CD4-positive, alpha-beta T cell (primary cell): ENCODE measurements at regions not wholly inside any gene's neighbourhood (a gene's known extent, or its start where the extent isn't known, plus 50 kb on each side); places are given as distances from the start of the nearest gene placed in this dataset.

Source experiments
- ATAC-seq: fragments of 200-7000 bp; cut with Tn5 transposase; one replicate; pipeline ENCODE4 v1.10.0; 2022; ENCODE audit warnings: mild to moderate bottlenecking; ENCODE audit not compliant: poor library complexity
- CTCF ChIA-PET: fragments of 350-600 bp; sonication (Branson Sonifier 250); formaldehyde crosslinking; loops from one replicate; lab custom pipeline; 2021; ENCODE audit warnings: antibody characterized with exemption, inconsistent platforms; lab: Charles Lee
- POLR2A ChIA-PET: fragments of 350-600 bp; sonication (Branson Sonifier 250); formaldehyde crosslinking; loops from one replicate; lab custom pipeline; 2021; ENCODE audit warnings: antibody characterized with exemption, inconsistent platforms; lab: Charles Lee
- DNase-seq, 14 experiments: peaks; one replicate each; pipeline ENCODE4 v3.0.0-alpha.2; 2013 to 2020; ENCODE audit warnings: mixed read lengths in 2 of 14
- H3K27ac ChIP-seq, 2 donors: one replicate each; pipeline versions ENCODE4 v1.5.1 to v1.7.0; 2013; ENCODE audit warnings: low read length in 2 of 2, low read depth in 1 of 2, mild to moderate bottlenecking in 1 of 2
- H3K27me3 ChIP-seq, 2 experiments: 1 replicate in 1 of 2; 2 replicates in 1 of 2; pipeline versions ENCODE4 v1.6.1 to v1.7.0; 2013; ENCODE audit warnings: low read length in 2 of 2, control low read depth in 1 of 2, mild to moderate bottlenecking in 1 of 2, moderate library complexity in 1 of 2; ENCODE audit not compliant: insufficient read depth in 2 of 2, control insufficient read depth in 1 of 2
- H3K36me3 ChIP-seq: one replicate; pipeline ENCODE4 v1.6.1; 2013; ENCODE audit warnings: low read length, control low read depth; ENCODE audit not compliant: insufficient read depth
- H3K4me1 ChIP-seq: one replicate; pipeline ENCODE4 v1.6.1; 2013; ENCODE audit warnings: low read length, control low read depth; ENCODE audit not compliant: insufficient read depth
- H3K4me3 ChIP-seq: one replicate; pipeline ENCODE4 v1.5.1; 2013; ENCODE audit warnings: mild to moderate bottlenecking, low read length, moderate library complexity
- H3K9me3 ChIP-seq, 2 experiments: 1 replicate in 1 of 2; 2 replicates in 1 of 2; pipeline versions ENCODE4 v1.6.1 to v1.7.0; 2013; ENCODE audit warnings: low read length in 2 of 2, mild to moderate bottlenecking in 2 of 2, control low read depth in 1 of 2, moderate library complexity in 1 of 2; ENCODE audit not compliant: control insufficient read depth in 1 of 2, insufficient read depth in 1 of 2
- H3K27ac Mint-ChIP-seq: one replicate; pipeline ENCODE4 v1.8.0; 2020; ENCODE audit warnings: mixed read lengths
- H3K27me3 Mint-ChIP-seq: one replicate; pipeline ENCODE4 v1.8.0; 2021; ENCODE audit warnings: mixed read lengths
- H3K36me3 Mint-ChIP-seq: one replicate; pipeline ENCODE4 v1.8.0; 2021; ENCODE audit warnings: low read depth, mixed read lengths
- H3K4me1 Mint-ChIP-seq: one replicate; pipeline ENCODE4 v1.8.0; 2021; ENCODE audit warnings: low read depth, mixed read lengths
- H3K4me3 Mint-ChIP-seq: one replicate; pipeline ENCODE4 v1.8.0; 2020; ENCODE audit warnings: mild to moderate bottlenecking, mixed read lengths
- H3K9me3 Mint-ChIP-seq: one replicate; pipeline ENCODE4 v1.8.0; 2020; ENCODE audit warnings: mixed read lengths
- intact Hi-C, 2 experiments: fragments of 100-400 bp; cut with DNase I in 1 of 2; cut with micrococcal nuclease in 1 of 2; formaldehyde crosslinking; loops; one replicate each; pipeline versions ENCODE4 v1.15.1 to v1.9.0; 2023 to 2025; cut with DNase I, micrococcal nuclease
- TF ChIP-seq, protein P1 (sequence below): fragments of 200-600 bp; IDR thresholded peaks from one replicate; pipeline ENCODE4 v1.8.0; 2022; ENCODE audit warnings: antibody characterized with exemption, mild to moderate bottlenecking

DNA sequence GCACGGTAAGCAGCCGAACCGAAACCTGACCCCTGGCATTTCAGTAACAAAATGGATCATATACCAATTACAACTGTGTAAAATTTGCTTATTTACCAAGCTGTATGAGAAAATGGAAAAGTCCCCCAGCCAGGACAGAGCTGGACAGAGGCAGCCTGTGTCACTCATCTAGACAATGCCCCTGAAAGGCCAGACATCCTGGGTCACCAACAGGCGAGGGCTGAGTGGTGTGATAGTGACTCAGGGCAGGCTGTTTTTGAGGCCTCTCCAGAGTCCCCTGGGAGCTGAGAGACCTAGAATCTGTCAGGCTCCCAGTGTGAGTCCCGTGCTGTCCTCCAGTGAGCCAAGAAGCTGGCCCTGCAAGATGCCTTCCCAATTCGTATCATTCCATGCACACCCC lies 680.4 kb downstream of the TBC1D22A start:
- Mint-ChIP-seq H3K9me3 (peaks cover 3% of the 10 kb centered on the region), H3K27me3 (peaks cover 9% of the 10 kb centered on the region), H3K27ac (no peak overlapping the region), H3K4me1 (no peaks in the 10 kb centered on the region), H3K4me3 (no peak overlapping the region), H3K36me3 (no peaks in the 10 kb centered on the region)
- no peak overlapping the region for H3K4me3 ChIP-seq
- no peaks in the 10 kb centered on the region for H3K36me3 ChIP-seq
- peaks cover 0 to 2% of the 10 kb centered on the region in 2 experiments for H3K27me3 ChIP-seq
- peaks cover 6 to 56% of the 10 kb centered on the region in 2 experiments for H3K9me3 ChIP-seq
- TF ChIP-seq, protein P1, sequence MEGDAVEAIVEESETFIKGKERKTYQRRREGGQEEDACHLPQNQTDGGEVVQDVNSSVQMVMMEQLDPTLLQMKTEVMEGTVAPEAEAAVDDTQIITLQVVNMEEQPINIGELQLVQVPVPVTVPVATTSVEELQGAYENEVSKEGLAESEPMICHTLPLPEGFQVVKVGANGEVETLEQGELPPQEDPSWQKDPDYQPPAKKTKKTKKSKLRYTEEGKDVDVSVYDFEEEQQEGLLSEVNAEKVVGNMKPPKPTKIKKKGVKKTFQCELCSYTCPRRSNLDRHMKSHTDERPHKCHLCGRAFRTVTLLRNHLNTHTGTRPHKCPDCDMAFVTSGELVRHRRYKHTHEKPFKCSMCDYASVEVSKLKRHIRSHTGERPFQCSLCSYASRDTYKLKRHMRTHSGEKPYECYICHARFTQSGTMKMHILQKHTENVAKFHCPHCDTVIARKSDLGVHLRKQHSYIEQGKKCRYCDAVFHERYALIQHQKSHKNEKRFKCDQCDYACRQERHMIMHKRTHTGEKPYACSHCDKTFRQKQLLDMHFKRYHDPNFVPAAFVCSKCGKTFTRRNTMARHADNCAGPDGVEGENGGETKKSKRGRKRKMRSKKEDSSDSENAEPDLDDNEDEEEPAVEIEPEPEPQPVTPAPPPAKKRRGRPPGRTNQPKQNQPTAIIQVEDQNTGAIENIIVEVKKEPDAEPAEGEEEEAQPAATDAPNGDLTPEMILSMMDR: no peak
- no peak overlapping the region for H3K27ac ChIP-seq
- no peaks in the 10 kb centered on the region for H3K4me1 ChIP-seq
- ChIA-PET POLR2A (no interaction called here), CTCF (no interaction called here)
- intact Hi-C loops: no loop called here
- DNase-seq: no peak
- ATAC-seq: no peak

DNA sequence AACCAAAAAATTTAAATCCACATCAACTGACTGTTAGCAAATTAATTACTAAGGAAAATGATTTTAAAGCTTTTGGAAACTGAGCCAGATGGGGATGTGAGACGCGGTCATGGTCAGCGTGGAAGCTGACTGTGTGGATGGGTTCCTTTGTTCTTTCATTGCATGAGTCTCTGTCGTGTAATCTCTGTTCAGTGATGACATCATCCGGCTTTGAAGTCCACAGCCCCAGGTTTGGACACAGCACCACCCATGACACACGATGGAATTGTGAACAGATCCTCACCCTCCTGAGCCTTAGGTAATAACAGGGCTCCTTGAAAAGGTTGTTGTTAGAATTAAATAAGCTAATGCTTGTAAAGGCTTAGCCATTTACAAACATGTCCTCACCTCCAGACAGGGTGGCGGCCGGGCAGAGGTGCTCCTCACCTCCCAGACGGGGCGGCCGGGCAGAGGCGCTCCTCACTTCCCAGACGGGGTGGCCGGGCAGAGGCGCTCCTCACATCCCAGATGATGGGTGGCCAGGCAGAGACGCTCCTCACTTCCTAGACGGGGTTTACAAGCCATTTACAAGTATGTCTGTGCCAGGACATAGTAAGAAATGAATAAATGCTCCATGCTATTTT lies 677.3 kb downstream of the TBC1D22A start:
- CTCF ChIA-PET: no interaction called here
- Histone ChIP-seq H3K27me3 (no peaks in the 10 kb centered on the region), H3K4me3 (no peak overlapping the region), H3K36me3 (no peaks in the 10 kb centered on the region), H3K4me1 (no peaks in the 10 kb centered on the region), H3K9me3 (peaks cover 6 to 45% of the 10 kb centered on the region in 2 experiments), H3K27ac (no peak overlapping the region)
- H3K9me3 Mint-ChIP-seq: peaks cover 3% of the 10 kb centered on the region
- POLR2A ChIA-PET: no interaction called here
- no peak overlapping the region for H3K27ac Mint-ChIP-seq
- intact Hi-C loops: no loop called here
- TF ChIP-seq, protein P1: no peak
- no peak overlapping the region for H3K4me3 Mint-ChIP-seq
- no peaks in the 10 kb centered on the region for H3K4me1 Mint-ChIP-seq
- ATAC-seq (no peak), DNase-seq (no peak)
- H3K27me3 Mint-ChIP-seq: peaks cover 8% of the 10 kb centered on the region
- no peaks in the 10 kb centered on the region for H3K36me3 Mint-ChIP-seq

DNA sequence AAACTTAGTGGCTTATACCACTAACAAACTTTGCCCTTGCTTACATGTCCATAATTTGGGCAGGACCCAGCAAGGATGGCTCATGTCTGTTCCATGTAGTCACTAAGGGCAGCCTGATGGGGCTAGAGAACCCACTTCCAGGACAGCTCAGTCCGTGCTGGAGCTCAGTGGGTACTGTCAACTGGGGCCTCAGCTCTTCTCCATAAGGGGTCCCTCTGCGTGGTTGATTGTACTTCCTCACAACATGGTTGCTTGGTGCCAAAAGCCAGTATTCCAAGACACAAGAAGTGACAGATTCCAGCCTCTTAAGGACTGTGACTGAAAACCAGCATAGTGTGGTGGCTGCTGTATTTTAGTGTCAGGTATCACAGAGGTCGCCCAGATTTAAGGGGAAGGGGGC lies 675.2 kb downstream of the TBC1D22A start:
- TF ChIP-seq, protein P1: no peak
- Histone ChIP-seq H3K4me1 (no peaks in the 10 kb centered on the region), H3K9me3 (peaks cover 4 to 34% of the 10 kb centered on the region in 2 experiments), H3K27ac (no peak overlapping the region), H3K27me3 (no peaks in the 10 kb centered on the region), H3K4me3 (no peak overlapping the region), H3K36me3 (no peaks in the 10 kb centered on the region)
- no peak overlapping the region for H3K27ac Mint-ChIP-seq
- H3K4me1 Mint-ChIP-seq: no peaks in the 10 kb centered on the region
- peaks cover 1% of the 10 kb centered on the region for H3K9me3 Mint-ChIP-seq
- H3K36me3 Mint-ChIP-seq: no peaks in the 10 kb centered on the region
- no peak overlapping the region for H3K4me3 Mint-ChIP-seq
- ChIA-PET POLR2A (no interaction called here), CTCF (no interaction called here)
- DNase-seq: no peak
- intact Hi-C loops: no loop called here
- ATAC-seq: no peak
- peaks cover 13% of the 10 kb centered on the region for H3K27me3 Mint-ChIP-seq
